SK-N-SH (cell line): ENCODE measurements at regions not wholly inside any gene's neighbourhood (a gene's known extent, or its start where the extent isn't known, plus 50 kb on each side); places are given as distances from the start of the nearest gene placed in this dataset.

Experiments
- EP300 ChIP-seq, 2 experiments: IDR thresholded peaks; 2 replicates each; pipeline versions ENCODE4 v1.4.0 to v1.6.1; 2012; ENCODE audit warnings: borderline replicate concordance in 1 of 2, low read depth in 1 of 2, low read length in 1 of 2
- JUND ChIP-seq: IDR thresholded peaks from 2 replicates; pipeline ENCODE4 v1.4.0; 2012
- MEF2A ChIP-seq: IDR thresholded peaks from 2 replicates; pipeline ENCODE4 v1.4.0; 2012; ENCODE audit warnings: low read depth, borderline replicate concordance
- RAD21 ChIP-seq: IDR thresholded peaks from 2 replicates; pipeline ENCODE4 v1.6.1; 2012; ENCODE audit warnings: mild to moderate bottlenecking, low read length
- RFX5 ChIP-seq: IDR thresholded peaks from 2 replicates; pipeline ENCODE4 v1.6.1; 2012; ENCODE audit warnings: mild to moderate bottlenecking, improper control_type of control experiment, low read length
- YY1 ChIP-seq: IDR thresholded peaks from 2 replicates; pipeline ENCODE4 v1.4.0; 2012; ENCODE audit warnings: low read depth, mild to moderate bottlenecking
- TF ChIP-seq, protein P1 (sequence below): fragments of 200-600 bp; sonication (generic); IDR thresholded peaks from 2 replicates; pipeline ENCODE4 v1.6.1; 2017; ENCODE audit warnings: antibody characterized with exemption, mild to moderate bottlenecking, moderate library complexity
- TF ChIP-seq, protein P2 (sequence below): IDR thresholded peaks from 2 replicates; pipeline ENCODE4 v1.4.0; 2012; ENCODE audit warnings: low read depth, borderline replicate concordance

DNA sequence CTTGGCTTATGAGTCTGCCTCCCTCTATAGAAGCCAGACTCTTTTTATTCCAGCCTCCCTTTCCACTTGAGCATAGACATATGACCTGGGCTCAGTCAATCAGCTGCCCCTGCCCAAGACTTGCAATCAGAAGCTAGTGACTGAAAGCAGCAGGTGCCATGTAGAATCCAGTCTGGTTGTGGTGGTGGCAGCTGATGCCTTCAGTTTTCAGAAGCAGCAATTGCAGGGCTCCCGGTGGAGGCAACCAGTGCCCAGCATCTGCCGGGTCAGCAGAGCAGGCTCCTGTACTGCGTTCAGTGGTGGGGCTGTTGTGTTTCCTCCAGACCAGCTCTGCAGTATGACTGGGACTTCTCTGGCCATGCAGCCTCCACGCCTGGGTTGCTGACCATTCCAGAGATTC lies 53.9 kb upstream of the PALM2AKAP2 start:
- TF ChIP-seq YY1 (no peak), MEF2A (no peak), RFX5 (no peak), RAD21 (no peak), EP300 (IDR thresholded peaks at IDR 0.05; ENCODE audit: borderline replicate concordance in 1 of 2, low read depth in 1 of 2, low read length in 1 of 2) (no peak), JUND (no peak)
- TF ChIP-seq, protein P1, sequence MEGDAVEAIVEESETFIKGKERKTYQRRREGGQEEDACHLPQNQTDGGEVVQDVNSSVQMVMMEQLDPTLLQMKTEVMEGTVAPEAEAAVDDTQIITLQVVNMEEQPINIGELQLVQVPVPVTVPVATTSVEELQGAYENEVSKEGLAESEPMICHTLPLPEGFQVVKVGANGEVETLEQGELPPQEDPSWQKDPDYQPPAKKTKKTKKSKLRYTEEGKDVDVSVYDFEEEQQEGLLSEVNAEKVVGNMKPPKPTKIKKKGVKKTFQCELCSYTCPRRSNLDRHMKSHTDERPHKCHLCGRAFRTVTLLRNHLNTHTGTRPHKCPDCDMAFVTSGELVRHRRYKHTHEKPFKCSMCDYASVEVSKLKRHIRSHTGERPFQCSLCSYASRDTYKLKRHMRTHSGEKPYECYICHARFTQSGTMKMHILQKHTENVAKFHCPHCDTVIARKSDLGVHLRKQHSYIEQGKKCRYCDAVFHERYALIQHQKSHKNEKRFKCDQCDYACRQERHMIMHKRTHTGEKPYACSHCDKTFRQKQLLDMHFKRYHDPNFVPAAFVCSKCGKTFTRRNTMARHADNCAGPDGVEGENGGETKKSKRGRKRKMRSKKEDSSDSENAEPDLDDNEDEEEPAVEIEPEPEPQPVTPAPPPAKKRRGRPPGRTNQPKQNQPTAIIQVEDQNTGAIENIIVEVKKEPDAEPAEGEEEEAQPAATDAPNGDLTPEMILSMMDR: no peak
- TF ChIP-seq, protein P2, sequence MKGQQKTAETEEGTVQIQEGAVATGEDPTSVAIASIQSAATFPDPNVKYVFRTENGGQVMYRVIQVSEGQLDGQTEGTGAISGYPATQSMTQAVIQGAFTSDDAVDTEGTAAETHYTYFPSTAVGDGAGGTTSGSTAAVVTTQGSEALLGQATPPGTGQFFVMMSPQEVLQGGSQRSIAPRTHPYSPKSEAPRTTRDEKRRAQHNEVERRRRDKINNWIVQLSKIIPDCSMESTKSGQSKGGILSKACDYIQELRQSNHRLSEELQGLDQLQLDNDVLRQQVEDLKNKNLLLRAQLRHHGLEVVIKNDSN: no peak
